ENCODE measurements at regions not wholly inside any gene's neighbourhood (a gene's known extent, or its start where the extent isn't known, plus 50 kb on each side); places are given as distances from the start of the nearest gene placed in this dataset.

DNA sequence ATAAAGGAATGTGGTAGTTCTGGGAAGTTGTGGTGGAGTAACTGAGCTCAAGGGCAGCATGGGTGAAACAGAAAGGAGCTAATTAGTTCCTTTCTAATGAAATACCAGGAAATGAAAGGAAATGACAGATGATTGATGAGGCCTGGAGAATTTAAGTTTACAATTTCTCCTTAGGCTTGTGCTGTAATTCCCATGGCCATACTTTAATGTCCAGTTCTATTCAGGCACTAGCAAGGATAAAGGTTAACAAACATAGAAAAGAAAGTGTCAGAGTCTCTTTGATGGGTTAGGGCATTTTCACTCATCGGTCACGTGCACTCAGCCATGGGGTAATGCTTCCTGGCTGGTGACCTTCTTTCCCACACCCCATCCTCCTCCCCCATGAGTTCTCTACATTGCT lies 70.3 kb downstream of the CTSL start:
- TF ChIP-seq, protein P1, sequence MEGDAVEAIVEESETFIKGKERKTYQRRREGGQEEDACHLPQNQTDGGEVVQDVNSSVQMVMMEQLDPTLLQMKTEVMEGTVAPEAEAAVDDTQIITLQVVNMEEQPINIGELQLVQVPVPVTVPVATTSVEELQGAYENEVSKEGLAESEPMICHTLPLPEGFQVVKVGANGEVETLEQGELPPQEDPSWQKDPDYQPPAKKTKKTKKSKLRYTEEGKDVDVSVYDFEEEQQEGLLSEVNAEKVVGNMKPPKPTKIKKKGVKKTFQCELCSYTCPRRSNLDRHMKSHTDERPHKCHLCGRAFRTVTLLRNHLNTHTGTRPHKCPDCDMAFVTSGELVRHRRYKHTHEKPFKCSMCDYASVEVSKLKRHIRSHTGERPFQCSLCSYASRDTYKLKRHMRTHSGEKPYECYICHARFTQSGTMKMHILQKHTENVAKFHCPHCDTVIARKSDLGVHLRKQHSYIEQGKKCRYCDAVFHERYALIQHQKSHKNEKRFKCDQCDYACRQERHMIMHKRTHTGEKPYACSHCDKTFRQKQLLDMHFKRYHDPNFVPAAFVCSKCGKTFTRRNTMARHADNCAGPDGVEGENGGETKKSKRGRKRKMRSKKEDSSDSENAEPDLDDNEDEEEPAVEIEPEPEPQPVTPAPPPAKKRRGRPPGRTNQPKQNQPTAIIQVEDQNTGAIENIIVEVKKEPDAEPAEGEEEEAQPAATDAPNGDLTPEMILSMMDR (IDR thresholded peaks at IDR 0.05), result no peak

DNA sequence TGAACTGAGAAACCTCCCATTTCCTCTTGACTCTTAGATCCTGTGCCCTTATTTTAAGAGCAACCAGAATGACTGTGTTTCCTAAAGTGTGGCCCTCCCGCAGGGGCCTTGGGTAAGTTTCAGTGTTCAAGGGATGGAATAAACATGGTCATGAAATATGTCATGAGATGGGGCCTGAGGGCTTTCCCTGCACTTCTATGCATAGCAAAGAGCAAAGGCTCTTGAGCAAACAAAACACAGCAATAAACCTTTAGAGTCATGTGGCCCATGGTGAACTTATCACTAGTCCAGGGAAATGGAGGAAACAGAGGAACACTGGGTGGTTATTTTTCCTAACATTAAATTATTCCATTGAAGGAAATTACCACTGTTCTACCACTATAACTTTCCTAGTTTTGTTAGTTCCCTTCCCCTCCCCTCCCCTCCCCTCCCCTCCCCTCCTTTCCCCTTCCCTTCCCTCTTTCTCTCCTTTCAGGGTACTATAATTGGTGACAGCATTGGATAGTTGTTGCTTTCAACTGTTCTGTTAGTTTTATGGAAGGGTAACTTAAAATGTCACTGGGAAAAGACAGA lies 72.4 kb downstream of the CTSL start:
- TF ChIP-seq, protein P1 (IDR thresholded peaks at IDR 0.05), result no peak

DNA sequence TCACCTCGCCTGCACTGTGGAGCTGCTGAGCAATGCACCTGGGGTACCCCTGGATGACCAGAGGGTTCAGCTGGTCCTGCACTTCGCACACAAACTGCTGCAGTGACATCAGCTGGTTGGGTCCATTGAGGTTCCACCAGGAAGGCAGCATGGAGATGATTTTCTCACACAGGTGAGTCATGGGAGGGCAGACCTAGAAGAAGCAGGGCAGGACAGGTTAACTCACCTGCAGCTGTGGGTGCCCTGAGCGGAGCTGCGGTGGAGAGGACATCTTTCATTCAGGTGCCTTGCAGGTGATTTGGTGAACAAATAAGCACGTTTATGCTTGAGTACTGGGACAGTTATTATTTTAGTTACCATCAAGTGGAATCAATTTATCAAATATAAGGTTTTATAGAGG lies 73.6 kb downstream of the CTSL start:
- TF ChIP-seq, protein P1 (IDR thresholded peaks at IDR 0.05), result no peak

DNA sequence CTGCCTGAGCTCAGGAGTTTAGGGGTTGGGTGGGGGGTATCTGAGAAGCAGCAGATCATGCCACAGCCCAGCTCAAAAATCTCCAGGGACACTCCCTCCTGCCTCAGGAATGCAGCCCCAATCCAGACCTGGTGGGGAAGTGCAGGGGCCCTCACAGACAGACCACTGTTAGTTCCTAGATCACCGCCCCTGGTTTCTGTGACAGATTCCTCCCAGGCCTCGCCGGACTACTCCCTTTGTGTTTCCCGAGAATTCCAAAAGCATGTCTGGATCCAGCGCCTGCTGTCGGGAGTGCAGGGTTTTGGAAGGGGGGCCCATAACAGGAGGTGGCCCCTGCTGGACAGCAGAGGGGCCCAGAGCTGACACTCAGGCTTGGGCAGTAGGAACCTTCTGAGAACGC lies 74.5 kb downstream of the CTSL start:
- TF ChIP-seq, protein P1 (IDR thresholded peaks at IDR 0.05), result no peak

DNA sequence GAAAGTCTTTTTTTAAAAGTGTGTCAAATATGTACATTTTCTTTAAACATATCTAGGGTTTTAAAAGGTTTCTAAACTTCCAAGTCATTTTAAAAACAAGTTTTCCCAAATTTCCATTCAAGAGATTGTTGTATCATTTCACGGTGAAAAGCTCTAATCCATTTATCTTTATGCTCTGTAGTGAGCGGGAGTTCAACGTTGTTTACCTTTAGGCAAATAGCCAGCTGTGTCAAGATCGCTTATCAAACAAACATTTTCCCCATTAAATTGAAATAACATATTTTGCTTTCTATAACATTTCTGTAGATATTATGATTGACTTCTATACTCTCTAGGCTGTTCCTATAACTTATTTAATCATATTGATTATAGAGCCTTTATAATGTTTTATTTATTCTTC lies 75.1 kb downstream of the CTSL start:
- TF ChIP-seq, protein P1 (IDR thresholded peaks at IDR 0.05), result no peak

DNA sequence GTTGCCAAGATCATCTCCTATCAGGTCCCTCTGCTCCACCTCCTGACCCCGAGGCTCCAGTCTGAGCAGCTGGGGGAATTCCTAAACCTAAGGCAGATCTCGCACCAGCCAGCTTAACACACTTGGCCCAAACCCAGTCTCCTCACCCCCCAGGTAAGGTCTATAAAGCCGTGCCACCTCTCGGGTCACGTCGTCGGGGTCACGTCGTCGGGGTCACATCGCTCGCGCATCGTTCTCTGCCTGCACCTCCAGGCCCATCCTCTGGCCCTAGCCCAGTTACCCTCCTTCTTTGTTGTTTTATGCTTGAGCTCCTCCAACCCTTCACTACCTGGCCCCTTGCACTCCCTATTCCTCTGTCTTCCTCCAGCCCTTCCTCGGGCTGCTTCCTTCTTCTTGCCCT lies 77.2 kb downstream of the CTSL start:
- TF ChIP-seq, protein P1 (IDR thresholded peaks at IDR 0.05), result no peak

DNA sequence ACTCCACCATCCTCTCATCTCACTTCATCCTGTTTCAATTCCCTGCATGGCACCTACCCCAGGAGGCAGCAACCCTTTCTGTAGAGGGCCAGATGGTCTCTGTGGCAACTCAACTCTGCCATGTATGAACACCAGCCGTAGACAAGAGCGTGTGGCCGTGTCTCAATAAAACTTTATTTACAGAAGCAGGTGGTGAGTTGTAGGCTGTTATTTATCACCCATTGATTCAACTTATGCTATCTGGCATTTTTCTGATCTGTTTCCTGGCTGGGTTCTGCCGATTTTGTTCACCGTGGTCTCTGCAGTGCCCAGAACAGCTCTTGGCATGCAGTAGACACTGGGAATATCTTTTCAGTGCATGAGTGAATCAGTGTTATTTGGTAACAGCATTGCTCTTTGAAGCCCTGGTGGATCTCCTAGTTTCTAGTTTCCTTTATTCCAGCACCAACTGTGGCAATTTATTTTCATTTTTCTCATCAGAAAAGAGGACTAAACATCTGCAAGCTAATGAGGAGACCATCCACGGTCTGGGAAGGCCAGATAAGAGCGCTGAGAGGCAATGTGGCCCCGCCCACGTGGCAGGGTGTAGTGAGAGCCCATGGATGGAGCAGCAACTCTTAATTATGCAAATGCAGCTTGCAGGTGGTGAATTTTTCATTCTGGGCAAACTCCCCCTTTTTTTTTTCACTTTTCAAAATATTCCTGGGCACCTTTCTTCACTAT lies 77.9 kb downstream of the CTSL start:
- TF ChIP-seq, protein P1 (IDR thresholded peaks at IDR 0.05), result no peak
